Stimulated activated memory B cell treated with anti-CD40 and anti-IgM and Interleukin-4, amounts not matched to agents 10 μg/mL and 1 μg/mL and 100 μg/mL, for 72 hours (primary cell): ENCODE measurements at regions not wholly inside any gene's neighbourhood (a gene's known extent, or its start where the extent isn't known, plus 50 kb on each side); places are given as distances from the start of the nearest gene placed in this dataset.
"Not testable (repeated sequence)": the region's sequence is repeated elsewhere in the genome, so short reads cannot be mapped to it uniquely, and the experiment has no call there.

Experiments
- ATAC-seq: fragments of 150-1000 bp; cut with Tn5 transposase; 2 replicates; pipeline ENCODE4 v1.10.0; 2021
- H3K27ac Mint-ChIP-seq: one replicate; pipeline ENCODE4 v1.8.0; 2022; ENCODE audit warnings: mild to moderate bottlenecking, mixed read lengths
- H3K27me3 Mint-ChIP-seq: one replicate; pipeline ENCODE4 v1.8.0; 2022; ENCODE audit warnings: mixed read lengths
- H3K36me3 Mint-ChIP-seq: one replicate; pipeline ENCODE4 v1.8.0; 2022; ENCODE audit warnings: mixed read lengths
- H3K4me1 Mint-ChIP-seq: one replicate; pipeline ENCODE4 v1.8.0; 2022; ENCODE audit warnings: mixed read lengths
- H3K4me3 Mint-ChIP-seq: one replicate; pipeline ENCODE4 v1.8.0; 2022; ENCODE audit warnings: mild to moderate bottlenecking, moderate library complexity, mixed read lengths
- H3K9me3 Mint-ChIP-seq: one replicate; pipeline ENCODE4 v1.8.0; 2022; ENCODE audit warnings: mixed read lengths

GRCh38 chr12:76186131-76186906 is 101.8 kb upstream of the NAP1L1 start:
- no peak overlapping the region for H3K4me3 Mint-ChIP-seq
- H3K36me3 Mint-ChIP-seq: no peaks in the 10 kb centered on the region
- H3K27ac Mint-ChIP-seq: no peak overlapping the region
- ATAC-seq: no peak
- no peaks in the 10 kb centered on the region for H3K9me3 Mint-ChIP-seq
- peaks cover 27% of the 10 kb centered on the region for H3K4me1 Mint-ChIP-seq
- H3K27me3 Mint-ChIP-seq: peaks cover 33% of the 10 kb centered on the region

GRCh38 chr12:76183459-76184186 is 99.1 kb upstream of the NAP1L1 start:
- Mint-ChIP-seq H3K9me3 (no peaks in the 10 kb centered on the region), H3K36me3 (no peaks in the 10 kb centered on the region), H3K4me1 (peaks cover 27% of the 10 kb centered on the region), H3K27me3 (peaks cover 33% of the 10 kb centered on the region), H3K4me3 (peak overlapping the region; percentile 34), H3K27ac (peak overlapping the region; percentile 39)
- ATAC-seq: peak; percentile 87

DNA sequence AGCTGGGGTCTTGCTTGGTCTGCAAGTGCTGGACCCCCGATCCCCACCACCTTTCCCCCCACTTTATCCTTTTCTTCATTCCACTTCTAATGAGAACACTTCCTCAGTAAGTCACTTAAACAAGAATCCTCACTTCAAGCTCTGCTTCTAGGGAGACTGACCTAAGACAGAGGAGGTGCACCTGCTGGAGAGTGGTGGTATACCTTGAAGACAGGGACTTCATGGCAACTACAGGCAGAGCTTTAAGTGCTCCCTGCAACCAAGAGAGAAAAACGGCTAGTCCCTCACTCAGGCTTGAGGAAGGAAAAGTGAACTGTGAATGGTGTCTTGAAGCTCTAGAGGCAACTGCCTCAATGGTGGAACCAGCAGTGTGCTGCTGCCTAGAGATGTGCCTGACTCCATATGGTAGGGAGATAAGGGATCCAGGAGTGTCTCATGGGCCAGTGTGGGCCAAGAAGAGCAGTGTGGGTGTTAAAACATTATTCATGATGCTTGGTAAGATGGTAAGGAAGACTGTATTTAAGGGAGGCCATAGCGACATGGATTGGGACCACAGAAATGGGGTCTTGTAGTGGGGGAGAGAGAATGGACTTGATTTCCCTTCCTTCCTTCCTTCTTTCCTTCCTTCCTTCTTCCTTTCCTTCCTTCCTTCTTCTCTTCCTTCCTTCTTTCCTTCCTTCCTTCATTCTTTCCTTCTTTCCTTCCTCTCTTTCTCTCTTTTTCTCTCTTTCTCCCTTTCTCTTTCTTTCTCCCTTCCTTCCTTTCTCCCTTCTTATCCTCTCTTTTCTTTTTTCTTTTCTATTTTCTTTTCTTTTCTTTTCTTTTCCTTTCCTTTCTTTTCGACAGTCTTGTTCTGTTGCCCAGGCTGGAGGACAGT is 96.2 kb upstream of the NAP1L1 start:
- no peak for ATAC-seq
- Mint-ChIP-seq H3K4me1 (peaks cover 21% of the 10 kb centered on the region), H3K4me3 (no peak overlapping the region), H3K27ac (no peak overlapping the region), H3K27me3 (peaks cover 7% of the 10 kb centered on the region), H3K9me3 (no peaks in the 10 kb centered on the region), H3K36me3 (no peaks in the 10 kb centered on the region)

DNA sequence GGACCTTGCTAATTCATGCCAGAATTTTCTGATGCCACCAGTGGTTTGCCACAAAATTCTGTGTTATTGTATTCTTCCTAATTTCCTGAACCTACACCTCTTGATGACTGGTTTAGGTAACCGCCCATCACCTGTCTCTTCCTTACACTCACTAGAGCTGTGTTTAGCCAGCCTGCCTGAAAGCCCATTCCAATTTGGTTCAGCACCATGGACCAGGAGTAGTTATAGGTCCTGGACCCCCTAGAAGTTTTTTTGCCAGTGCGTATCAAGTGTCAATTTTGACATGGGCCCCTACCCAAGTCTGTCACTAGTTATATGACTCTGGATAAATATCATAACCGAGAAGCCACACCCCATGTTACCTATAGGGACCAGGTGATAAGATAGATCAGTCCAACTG is 94.0 kb upstream of the NAP1L1 start:
- H3K27ac Mint-ChIP-seq: no peak overlapping the region
- no peaks in the 10 kb centered on the region for H3K9me3 Mint-ChIP-seq
- H3K4me1 Mint-ChIP-seq: peaks cover 13% of the 10 kb centered on the region
- no peak for ATAC-seq
- H3K36me3 Mint-ChIP-seq: no peaks in the 10 kb centered on the region
- H3K27me3 Mint-ChIP-seq: no peaks in the 10 kb centered on the region
- H3K4me3 Mint-ChIP-seq: no peak overlapping the region

- no peaks in the 10 kb centered on the region for H3K36me3 Mint-ChIP-seq
- H3K9me3 Mint-ChIP-seq: no peaks in the 10 kb centered on the region
- no peak for ATAC-seq
- no peak overlapping the region for H3K4me3 Mint-ChIP-seq
- H3K27me3 Mint-ChIP-seq: no peaks in the 10 kb centered on the region
- H3K27ac Mint-ChIP-seq: no peak overlapping the region
- peaks cover 15% of the 10 kb centered on the region for H3K4me1 Mint-ChIP-seq
Measured at GRCh38 chr12:76177821-76178220, 93.3 kb upstream of the NAP1L1 start.

GRCh38 chr12:76176940-76177339 is 92.5 kb upstream of the NAP1L1 start:
- no peaks in the 10 kb centered on the region for H3K27me3 Mint-ChIP-seq
- no peak for ATAC-seq
- no peaks in the 10 kb centered on the region for H3K36me3 Mint-ChIP-seq
- no peaks in the 10 kb centered on the region for H3K9me3 Mint-ChIP-seq
- H3K4me1 Mint-ChIP-seq: peaks cover 19% of the 10 kb centered on the region
- H3K27ac Mint-ChIP-seq: no peak overlapping the region
- no peak overlapping the region for H3K4me3 Mint-ChIP-seq

- H3K9me3 Mint-ChIP-seq, H3K27me3 Mint-ChIP-seq, H3K4me3 Mint-ChIP-seq, H3K27ac Mint-ChIP-seq, ATAC-seq, H3K36me3 Mint-ChIP-seq: not testable (repeated sequence)
- peaks cover 26% of the 10 kb centered on the region for H3K4me1 Mint-ChIP-seq
Measured at GRCh38 chr12:76175946-76176345, 91.5 kb upstream of the NAP1L1 start.

DNA sequence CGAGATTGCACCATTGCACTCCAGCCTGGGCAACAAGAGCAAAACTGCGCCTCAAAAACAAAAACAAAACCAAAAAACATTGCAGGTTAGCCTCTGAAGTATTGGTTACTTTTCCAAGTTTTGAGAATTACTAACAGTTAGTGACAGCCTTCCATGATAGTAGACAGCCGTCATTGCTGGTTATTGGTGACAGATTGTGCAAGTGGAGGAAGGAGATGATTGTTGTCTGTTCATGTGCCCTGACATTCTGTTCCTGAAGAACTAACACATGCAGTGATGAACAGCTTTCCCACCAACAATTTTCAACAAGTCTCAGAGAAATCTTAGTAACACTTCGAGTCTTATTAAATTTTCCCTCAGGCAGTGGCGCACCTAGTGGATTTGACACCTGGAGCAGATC is 89.3 kb upstream of the NAP1L1 start:
- Mint-ChIP-seq H3K9me3 (no peaks in the 10 kb centered on the region), H3K4me1 (peaks cover 34% of the 10 kb centered on the region), H3K4me3 (no peak overlapping the region), H3K36me3 (no peaks in the 10 kb centered on the region), H3K27ac (peak overlapping the region; percentile 71), H3K27me3 (no peaks in the 10 kb centered on the region)
- ATAC-seq: no peak

- H3K27ac Mint-ChIP-seq: peak overlapping the region; percentile 85
- peaks cover 30% of the 10 kb centered on the region for H3K4me1 Mint-ChIP-seq
- H3K36me3 Mint-ChIP-seq: no peaks in the 10 kb centered on the region
- peak overlapping the region; percentile 76 for H3K4me3 Mint-ChIP-seq
- H3K27me3 Mint-ChIP-seq: no peaks in the 10 kb centered on the region
- no peaks in the 10 kb centered on the region for H3K9me3 Mint-ChIP-seq
- peak; percentile 97 for ATAC-seq
Measured at GRCh38 chr12:76158518-76159321, 74.2 kb upstream of the NAP1L1 start.

- no peak for ATAC-seq
- Mint-ChIP-seq H3K27ac (peak overlapping the region; percentile 85), H3K4me1 (peaks cover 45% of the 10 kb centered on the region), H3K9me3 (no peaks in the 10 kb centered on the region), H3K4me3 (no peak overlapping the region), H3K36me3 (no peaks in the 10 kb centered on the region), H3K27me3 (no peaks in the 10 kb centered on the region)
Measured at GRCh38 chr12:76156726-76157125, 72.2 kb upstream of the NAP1L1 start.

DNA sequence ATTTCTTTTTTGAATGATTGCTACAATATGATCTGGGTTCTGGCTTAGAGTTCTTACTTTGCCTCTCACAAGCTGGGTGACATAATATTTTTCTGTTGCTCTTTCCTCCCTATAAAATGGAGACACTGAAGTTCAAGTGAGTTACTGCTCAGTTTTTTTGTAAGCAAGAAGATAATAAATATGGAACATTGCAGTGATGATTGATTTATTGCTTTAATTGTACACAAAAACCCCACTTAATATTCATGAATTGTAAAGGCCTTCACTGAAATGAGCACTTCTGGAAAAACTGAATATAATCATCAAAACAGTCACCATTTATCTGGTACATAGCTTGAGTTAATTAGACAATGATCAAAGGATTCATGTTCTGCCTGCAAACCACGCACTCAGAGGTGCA is 71.8 kb upstream of the NAP1L1 start:
- Mint-ChIP-seq H3K4me1 (peaks cover 49% of the 10 kb centered on the region), H3K9me3 (no peaks in the 10 kb centered on the region), H3K27ac (peak overlapping the region; percentile 19), H3K27me3 (no peaks in the 10 kb centered on the region), H3K4me3 (no peak overlapping the region), H3K36me3 (no peaks in the 10 kb centered on the region)
- no peak for ATAC-seq

DNA sequence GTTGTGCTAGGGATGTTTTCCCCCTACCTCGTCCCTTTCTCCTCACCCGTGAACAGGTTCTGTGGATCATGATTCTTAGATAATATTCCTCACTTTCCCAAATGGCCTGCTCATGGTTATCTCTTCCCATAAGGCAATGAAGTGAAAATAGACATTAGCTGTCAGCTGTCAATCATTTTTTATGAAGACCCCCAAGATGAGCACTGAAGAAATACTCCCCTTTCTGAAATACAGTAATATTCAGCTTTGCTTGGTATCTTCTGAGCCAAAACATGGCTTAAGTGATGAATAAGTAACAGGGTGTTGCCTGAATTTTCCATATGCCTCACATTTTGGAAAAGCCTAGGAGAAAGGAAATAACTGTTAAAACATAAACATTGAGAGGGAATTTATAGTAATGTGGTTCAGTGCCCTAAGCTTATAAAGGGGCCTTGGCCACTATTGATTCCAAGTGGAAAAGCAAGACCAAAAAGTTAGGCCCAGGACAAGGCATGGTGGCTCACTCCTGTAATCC is 70.7 kb upstream of the NAP1L1 start:
- Mint-ChIP-seq H3K36me3 (no peaks in the 10 kb centered on the region), H3K4me1 (peaks cover 40% of the 10 kb centered on the region), H3K27me3 (no peaks in the 10 kb centered on the region), H3K9me3 (no peaks in the 10 kb centered on the region), H3K27ac (peak overlapping the region; percentile 19), H3K4me3 (no peak overlapping the region)
- no peak for ATAC-seq

- H3K4me3 Mint-ChIP-seq: no peak overlapping the region
- ATAC-seq: no peak
- H3K4me1 Mint-ChIP-seq: peaks cover 25% of the 10 kb centered on the region
- no peaks in the 10 kb centered on the region for H3K36me3 Mint-ChIP-seq
- no peak overlapping the region for H3K27ac Mint-ChIP-seq
- no peaks in the 10 kb centered on the region for H3K27me3 Mint-ChIP-seq
- no peaks in the 10 kb centered on the region for H3K9me3 Mint-ChIP-seq
Measured at GRCh38 chr12:76153616-76154015, 69.1 kb upstream of the NAP1L1 start.

- Mint-ChIP-seq H3K27me3 (no peaks in the 10 kb centered on the region), H3K4me1 (peaks cover 21% of the 10 kb centered on the region), H3K36me3 (no peaks in the 10 kb centered on the region), H3K4me3 (peak overlapping the region; percentile 10), H3K9me3 (no peaks in the 10 kb centered on the region), H3K27ac (peak overlapping the region; percentile 45)
- ATAC-seq: peak; percentile 87
Measured at GRCh38 chr12:76152181-76152807, 67.8 kb upstream of the NAP1L1 start.
